DND-41 (cell line): ENCODE measurements at regions not wholly inside any gene's neighbourhood (a gene's known extent, or its start where the extent isn't known, plus 50 kb on each side); places are given as distances from the start of the nearest gene placed in this dataset.

ENCODE experiments used
- EZH2 ChIP-seq: IDR thresholded peaks from 3 replicates; pipeline ENCODE4 v1.6.1; 2012; ENCODE audit warnings: borderline replicate concordance, low read depth, mild to moderate bottlenecking, moderate library complexity, low read length, inconsistent platforms; ENCODE audit not compliant: severe bottlenecking
- TF ChIP-seq, protein P1 (sequence below): IDR thresholded peaks from 2 replicates; pipeline ENCODE4 v1.5.1; 2012; ENCODE audit warnings: borderline replicate concordance, low read length, moderate library complexity, mild to moderate bottlenecking; ENCODE audit not compliant: poor library complexity, severe bottlenecking; ENCODE audit errors: extremely low read depth

DNA sequence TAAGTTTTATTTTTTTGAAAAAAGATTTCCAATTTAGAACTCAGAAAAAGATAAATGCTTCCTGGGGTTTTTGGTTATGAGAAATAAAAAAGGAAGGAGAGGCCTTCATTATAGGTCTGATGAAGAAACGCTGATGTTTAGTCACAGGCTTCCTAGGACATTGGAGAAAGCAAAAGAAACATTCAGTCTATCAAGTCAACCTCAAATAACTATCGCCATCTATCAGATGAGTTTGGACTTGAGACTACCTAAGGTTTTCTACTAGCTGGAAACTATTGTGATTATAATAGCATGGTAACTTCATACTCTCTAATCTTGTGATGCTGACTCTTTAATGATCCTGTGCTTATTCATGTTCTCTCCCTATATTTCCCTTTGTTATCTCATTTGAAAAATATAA lies 171.3 kb downstream of the TPBG start:
- TF ChIP-seq, protein P1, sequence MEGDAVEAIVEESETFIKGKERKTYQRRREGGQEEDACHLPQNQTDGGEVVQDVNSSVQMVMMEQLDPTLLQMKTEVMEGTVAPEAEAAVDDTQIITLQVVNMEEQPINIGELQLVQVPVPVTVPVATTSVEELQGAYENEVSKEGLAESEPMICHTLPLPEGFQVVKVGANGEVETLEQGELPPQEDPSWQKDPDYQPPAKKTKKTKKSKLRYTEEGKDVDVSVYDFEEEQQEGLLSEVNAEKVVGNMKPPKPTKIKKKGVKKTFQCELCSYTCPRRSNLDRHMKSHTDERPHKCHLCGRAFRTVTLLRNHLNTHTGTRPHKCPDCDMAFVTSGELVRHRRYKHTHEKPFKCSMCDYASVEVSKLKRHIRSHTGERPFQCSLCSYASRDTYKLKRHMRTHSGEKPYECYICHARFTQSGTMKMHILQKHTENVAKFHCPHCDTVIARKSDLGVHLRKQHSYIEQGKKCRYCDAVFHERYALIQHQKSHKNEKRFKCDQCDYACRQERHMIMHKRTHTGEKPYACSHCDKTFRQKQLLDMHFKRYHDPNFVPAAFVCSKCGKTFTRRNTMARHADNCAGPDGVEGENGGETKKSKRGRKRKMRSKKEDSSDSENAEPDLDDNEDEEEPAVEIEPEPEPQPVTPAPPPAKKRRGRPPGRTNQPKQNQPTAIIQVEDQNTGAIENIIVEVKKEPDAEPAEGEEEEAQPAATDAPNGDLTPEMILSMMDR, result no peak
- no peak for TF ChIP-seq EZH2
